ENCODE measurements at regions not wholly inside any gene's neighbourhood (a gene's known extent, or its start where the extent isn't known, plus 50 kb on each side); places are given as distances from the start of the nearest gene placed in this dataset.
A peak's percentile ranks its signal among the peaks of the same experiment; 100 is the strongest.

- Histone ChIP-seq H3K4me3 (no peak overlapping the region), H3K9me3 (replicated peaks; ENCODE audit: control insufficient read depth, insufficient read depth, low read depth, low read length) (no peaks in the 10 kb centered on the region), H3K4me2 (ENCODE audit: insufficient read depth, low read length) (no peak overlapping the region), H3K9ac (ENCODE audit: insufficient read depth in 1 of 2, low read depth in 2 of 2, low read length in 2 of 2) (peak overlapping the region; percentile 42 to 43; a peak in 2 of 4 replicates), H3K27me3 (ENCODE audit: control insufficient read depth in 2 of 2, insufficient read depth in 2 of 2, low read length in 2 of 2) (no peaks in the 10 kb centered on the region), H3K79me2 (ENCODE audit: control insufficient read depth, insufficient read depth, low read length) (no peaks in the 10 kb centered on the region), H2AFZ (ENCODE audit: low read depth, low read length) (peak overlapping the region; percentile 42), H4K20me1 (replicated peaks; ENCODE audit: control insufficient read depth, insufficient read depth, low read length) (no peaks in the 10 kb centered on the region), H3K9me1 (ENCODE audit: control insufficient read depth, insufficient read depth, low read length) (no peaks in the 10 kb centered on the region), H3K36me3 (ENCODE audit: control insufficient read depth, insufficient read depth, low read length) (no peaks in the 10 kb centered on the region), H3K4me1 (replicated peaks in 1 of 2; ENCODE audit: control insufficient read depth in 2 of 2, insufficient read depth in 2 of 2, low read length in 2 of 2) (peaks cover 0 to 38% of the 10 kb centered on the region in 2 experiments; a peak in 4 of 5 replicates), H3K27ac (ENCODE audit: extremely low read depth, low read depth, low read length) (peak overlapping the region; percentile 73)
- peak; percentile 19 to 86 (median 40) for DNase-seq (ENCODE audit: extremely low read depth in 1 of 4, low spot score in 3 of 4)
- CTCF ChIA-PET (ENCODE audit: low intra/inter-chr PET ratio) = no interaction called here
- 0% methylated on average over 1 of the region's 1 CpG for WGBS (ENCODE audit: insufficient coverage, low coverage, missing lambda C conversion rate)
- in situ Hi-C loops (cut with MboI) = no loop called here
- POLR2A ChIA-PET = interaction anchor here (0.6 kb wide), 1 partner anchor 10 kb away, joined by 4 read pairs; no protein-coding TSS in a partner anchor
- ATAC-seq = peak; percentile 74
- FAIRE-seq = peak; percentile 70
- no TSS peak for BruUV-seq (replicated peaks)
- intact Hi-C loops (cut with micrococcal nuclease) = loop anchor here (1.0 to 5.0 kb wide), 3 partner anchors 44 to 85 kb away; no protein-coding TSS in a partner anchor
- TF ChIP-seq SMAD4 (CRISPR knock-in tag; conservative IDR thresholded peaks at IDR 0.05) (peak; percentile 51; the same call in 1 of the 2 replicates), SRF (CRISPR knock-in tag; IDR thresholded peaks at IDR 0.05) (no peak), NR2C1 (IDR thresholded peaks at IDR 0.05) (no peak), NR2C1 (tag; IDR thresholded peaks at IDR 0.05) (no peak), ETV1 (tag; conservative IDR thresholded peaks at IDR 0.05; ENCODE audit: low read depth) (no peak), ILF3 (IDR thresholded peaks at IDR 0.05; ENCODE audit: borderline replicate concordance) (no peak), EHMT2 (IDR thresholded peaks at IDR 0.05) (0 out of 2 replicates have a peak, but pooled peaks have one; percentile 20), GATAD2A (IDR thresholded peaks at IDR 0.05) (no peak), ETV6 (IDR thresholded peaks at IDR 0.05; ENCODE audit: borderline replicate concordance in 1 of 2, low read depth in 2 of 2, low read length in 1 of 2) (no peak), ETV6 (CRISPR knock-in tag; IDR thresholded peaks at IDR 0.05; ENCODE audit: borderline replicate concordance) (no peak), MCM5 (IDR thresholded peaks at IDR 0.05; ENCODE audit: low read depth) (no peak), ZNF316 (IDR thresholded peaks at IDR 0.05) (peak; percentile 78), CBFA2T3 (IDR thresholded peaks at IDR 0.05) (peak; percentile 41), TEAD4 (IDR thresholded peaks at IDR 0.05; ENCODE audit: low read length) (peak; percentile 27; the same call in 1 of the 2 replicates), TEAD4 (CRISPR knock-in tag; IDR thresholded peaks at IDR 0.05; ENCODE audit: borderline replicate concordance) (no peak), FOS (IDR thresholded peaks at IDR 0.05; ENCODE audit: extremely low read depth, insufficient read length) (no peak), SMAD3 (CRISPR knock-in tag; conservative IDR thresholded peaks at IDR 0.05) (no peak), ELF4 (CRISPR knock-in tag; IDR thresholded peaks at IDR 0.05) (no peak), HLTF (IDR thresholded peaks at IDR 0.05) (no peak), ZNF507 (tag; conservative IDR thresholded peaks at IDR 0.05) (no peak), STAT5A (IDR thresholded peaks at IDR 0.05; ENCODE audit: borderline replicate concordance, low read length) (peak; percentile 55; the same call in 1 of the 2 replicates), USF2 (CRISPR knock-in tag; IDR thresholded peaks at IDR 0.05) (no peak), ESRRB (CRISPR knock-in tag; IDR thresholded peaks at IDR 0.05; ENCODE audit: borderline replicate concordance) (no peak), TCF3 (CRISPR knock-in tag; IDR thresholded peaks at IDR 0.05) (no peak), ETV5 (CRISPR knock-in tag; IDR thresholded peaks at IDR 0.05; ENCODE audit: low read depth) (no peak; the same call in 1 of the 2 replicates)
- TF ChIP-seq, protein P1, sequence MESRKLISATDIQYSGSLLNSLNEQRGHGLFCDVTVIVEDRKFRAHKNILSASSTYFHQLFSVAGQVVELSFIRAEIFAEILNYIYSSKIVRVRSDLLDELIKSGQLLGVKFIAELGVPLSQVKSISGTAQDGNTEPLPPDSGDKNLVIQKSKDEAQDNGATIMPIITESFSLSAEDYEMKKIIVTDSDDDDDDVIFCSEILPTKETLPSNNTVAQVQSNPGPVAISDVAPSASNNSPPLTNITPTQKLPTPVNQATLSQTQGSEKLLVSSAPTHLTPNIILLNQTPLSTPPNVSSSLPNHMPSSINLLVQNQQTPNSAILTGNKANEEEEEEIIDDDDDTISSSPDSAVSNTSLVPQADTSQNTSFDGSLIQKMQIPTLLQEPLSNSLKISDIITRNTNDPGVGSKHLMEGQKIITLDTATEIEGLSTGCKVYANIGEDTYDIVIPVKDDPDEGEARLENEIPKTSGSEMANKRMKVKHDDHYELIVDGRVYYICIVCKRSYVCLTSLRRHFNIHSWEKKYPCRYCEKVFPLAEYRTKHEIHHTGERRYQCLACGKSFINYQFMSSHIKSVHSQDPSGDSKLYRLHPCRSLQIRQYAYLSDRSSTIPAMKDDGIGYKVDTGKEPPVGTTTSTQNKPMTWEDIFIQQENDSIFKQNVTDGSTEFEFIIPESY (CRISPR knock-in tag; IDR thresholded peaks at IDR 0.05) = no peak
These were observed 84.0 kb upstream of the CTSC start for GRCh38 chr11:88421530-88421929.
